Immature natural killer cell (primary cell): ENCODE measurements at regions not wholly inside any gene's neighbourhood (a gene's known extent, or its start where the extent isn't known, plus 50 kb on each side); places are given as distances from the start of the nearest gene placed in this dataset.
"Not testable (repeated sequence)": the region's sequence is repeated elsewhere in the genome, so short reads cannot be mapped to it uniquely, and the experiment has no call there.

Source experiments
- DNase-seq, 3 donors: peaks; one replicate each; pipeline ENCODE4 v3.0.0; 2022; ENCODE audit warnings: mixed read lengths in 1 of 3
- H3K27ac Mint-ChIP-seq, 6 donors: one replicate each; pipeline ENCODE4 v1.8.0; 2020; ENCODE audit warnings: mixed read lengths in 6 of 6, mild to moderate bottlenecking in 5 of 6, inconsistent platforms in 4 of 6, moderate library complexity in 3 of 6
- H3K27me3 Mint-ChIP-seq, 3 donors: one replicate each; pipeline ENCODE4 v1.8.0; 2020 to 2021; ENCODE audit warnings: low read depth in 3 of 3, mild to moderate bottlenecking in 3 of 3, mixed read lengths in 3 of 3, moderate library complexity in 3 of 3, inconsistent platforms in 1 of 3
- H3K36me3 Mint-ChIP-seq, 3 donors: one replicate each; pipeline ENCODE4 v1.8.0; 2020; ENCODE audit warnings: mixed read lengths in 3 of 3, inconsistent platforms in 2 of 3, mild to moderate bottlenecking in 2 of 3
- H3K4me1 Mint-ChIP-seq, 2 donors: one replicate each; pipeline ENCODE4 v1.8.0; 2020; ENCODE audit warnings: inconsistent platforms in 2 of 2, mild to moderate bottlenecking in 2 of 2, mixed read lengths in 2 of 2, moderate library complexity in 1 of 2
- H3K4me3 Mint-ChIP-seq, 5 donors: one replicate each; pipeline ENCODE4 v1.8.0; 2020; ENCODE audit warnings: mild to moderate bottlenecking in 5 of 5, mixed read lengths in 5 of 5, inconsistent platforms in 3 of 5, moderate library complexity in 3 of 5
- H3K9me3 Mint-ChIP-seq, 6 donors: one replicate each; pipeline ENCODE4 v1.8.0; 2020; ENCODE audit warnings: mild to moderate bottlenecking in 6 of 6, mixed read lengths in 6 of 6, inconsistent platforms in 4 of 6, moderate library complexity in 3 of 6

- no peak overlapping the region for H3K27ac Mint-ChIP-seq
- H3K4me1 Mint-ChIP-seq, result no peaks in the 10 kb centered on the region
- H3K36me3 Mint-ChIP-seq, result no peaks in the 10 kb centered on the region
- no peak for DNase-seq
- no peak overlapping the region for H3K4me3 Mint-ChIP-seq
- peaks cover 0 to 4% (median 0%) of the 10 kb centered on the region in 3 donors for H3K27me3 Mint-ChIP-seq
- peaks cover 6 to 34% (median 11%) of the 10 kb centered on the region in 6 donors for H3K9me3 Mint-ChIP-seq
Measured at GRCh38 chr1:95635811-95636210, 401.8 kb downstream of the RWDD3 start.

GRCh38 chr1:95636897-95637296 lies 402.9 kb downstream of the RWDD3 start:
- Mint-ChIP-seq H3K4me3 (no peak overlapping the region), H3K4me1 (no peaks in the 10 kb centered on the region), H3K27ac (no peak overlapping the region), H3K27me3 (peaks cover 0 to 4% (median 0%) of the 10 kb centered on the region in 3 donors), H3K9me3 (peaks cover 3 to 36% (median 12%) of the 10 kb centered on the region in 6 donors), H3K36me3 (no peaks in the 10 kb centered on the region)
- no peak for DNase-seq

- H3K27me3 Mint-ChIP-seq, result peaks cover 0 to 4% (median 2%) of the 10 kb centered on the region in 3 donors
- H3K4me1 Mint-ChIP-seq, result no peaks in the 10 kb centered on the region
- H3K36me3 Mint-ChIP-seq, result no peaks in the 10 kb centered on the region
Measured at GRCh38 chr1:95640746-95641145, 406.7 kb downstream of the RWDD3 start.

GRCh38 chr1:95641386-95641785 lies 407.4 kb downstream of the RWDD3 start:
- no peak for DNase-seq
- Mint-ChIP-seq H3K9me3 (peaks cover 4 to 34% (median 16%) of the 10 kb centered on the region in 6 donors), H3K4me1 (no peaks in the 10 kb centered on the region), H3K27me3 (peaks cover 0 to 4% (median 2%) of the 10 kb centered on the region in 3 donors), H3K36me3 (no peaks in the 10 kb centered on the region), H3K4me3 (no peak overlapping the region), H3K27ac (no peak overlapping the region)

More at GRCh38 chr1:95640746-95641145, 406.7 kb downstream of the RWDD3 start:
- no peak overlapping the region for H3K4me3 Mint-ChIP-seq
- no peak overlapping the region for H3K27ac Mint-ChIP-seq
- H3K9me3 Mint-ChIP-seq, result peaks cover 4 to 40% (median 14%) of the 10 kb centered on the region in 6 donors
- DNase-seq, result no peak

- no peaks in the 10 kb centered on the region for H3K4me1 Mint-ChIP-seq
- H3K36me3 Mint-ChIP-seq, result no peaks in the 10 kb centered on the region
- no peak overlapping the region for H3K27ac Mint-ChIP-seq
- peaks cover 0 to 5% (median 4%) of the 10 kb centered on the region in 3 donors for H3K27me3 Mint-ChIP-seq
- H3K9me3 Mint-ChIP-seq, result peaks cover 9 to 36% (median 17%) of the 10 kb centered on the region in 6 donors
- H3K4me3 Mint-ChIP-seq, result no peak overlapping the region
- DNase-seq, result no peak
Measured at GRCh38 chr1:95642035-95642434, 408.0 kb downstream of the RWDD3 start.

GRCh38 chr1:95643071-95643470 lies 409.1 kb downstream of the RWDD3 start:
- no peak for DNase-seq
- Mint-ChIP-seq H3K9me3 (peaks cover 9 to 34% (median 14%) of the 10 kb centered on the region in 6 donors), H3K27me3 (peaks cover 0 to 5% (median 0%) of the 10 kb centered on the region in 3 donors), H3K4me1 (no peaks in the 10 kb centered on the region), H3K27ac (no peak overlapping the region), H3K36me3 (no peaks in the 10 kb centered on the region), H3K4me3 (no peak overlapping the region)

GRCh38 chr1:95645126-95645525 lies 411.1 kb downstream of the RWDD3 start:
- DNase-seq, H3K27ac Mint-ChIP-seq, H3K27me3 Mint-ChIP-seq, H3K4me3 Mint-ChIP-seq, H3K36me3 Mint-ChIP-seq, H3K4me1 Mint-ChIP-seq: not testable (repeated sequence)
- H3K9me3 Mint-ChIP-seq, result peaks cover 7 to 41% (median 13%) of the 10 kb centered on the region in 6 donors

- no peak for DNase-seq
- H3K27ac Mint-ChIP-seq, result no peak overlapping the region
- H3K36me3 Mint-ChIP-seq, result no peaks in the 10 kb centered on the region
- peaks cover 5 to 37% (median 17%) of the 10 kb centered on the region in 6 donors for H3K9me3 Mint-ChIP-seq
- H3K27me3 Mint-ChIP-seq, result peaks cover 0 to 3% (median 0%) of the 10 kb centered on the region in 3 donors
- no peaks in the 10 kb centered on the region for H3K4me1 Mint-ChIP-seq
- H3K4me3 Mint-ChIP-seq, result no peak overlapping the region
Measured at GRCh38 chr1:95650631-95651030, 416.6 kb downstream of the RWDD3 start.

- no peak overlapping the region for H3K4me3 Mint-ChIP-seq
- H3K9me3 Mint-ChIP-seq, result peaks cover 0 to 31% (median 12%) of the 10 kb centered on the region in 6 donors
- DNase-seq, result no peak
- H3K4me1 Mint-ChIP-seq, result no peaks in the 10 kb centered on the region
- H3K27ac Mint-ChIP-seq, result no peak overlapping the region
- H3K27me3 Mint-ChIP-seq, result no peaks in the 10 kb centered on the region
- H3K36me3 Mint-ChIP-seq, result no peaks in the 10 kb centered on the region
Measured at GRCh38 chr1:95652423-95652965, 418.5 kb downstream of the RWDD3 start.

- H3K9me3 Mint-ChIP-seq, result peaks cover 9 to 29% (median 16%) of the 10 kb centered on the region in 6 donors
- H3K4me3 Mint-ChIP-seq, result no peak overlapping the region
- H3K36me3 Mint-ChIP-seq, result no peaks in the 10 kb centered on the region
- no peaks in the 10 kb centered on the region for H3K27me3 Mint-ChIP-seq
- no peak for DNase-seq
- no peak overlapping the region for H3K27ac Mint-ChIP-seq
- no peaks in the 10 kb centered on the region for H3K4me1 Mint-ChIP-seq
Measured at GRCh38 chr1:95653618-95654017, 419.6 kb downstream of the RWDD3 start.

- no peaks in the 10 kb centered on the region for H3K4me1 Mint-ChIP-seq
Measured at GRCh38 chr1:95655321-95656020, 421.5 kb downstream of the RWDD3 start.

GRCh38 chr1:95657248-95657647 lies 423.2 kb downstream of the RWDD3 start:
- Mint-ChIP-seq H3K27me3 (no peaks in the 10 kb centered on the region), H3K9me3 (peaks cover 10 to 34% (median 14%) of the 10 kb centered on the region in 6 donors), H3K4me3 (no peak overlapping the region), H3K36me3 (no peaks in the 10 kb centered on the region), H3K27ac (no peak overlapping the region), H3K4me1 (no peaks in the 10 kb centered on the region)
- DNase-seq, result no peak

More at GRCh38 chr1:95655321-95656020, 421.5 kb downstream of the RWDD3 start:
- no peak for DNase-seq
- Mint-ChIP-seq H3K36me3 (no peaks in the 10 kb centered on the region), H3K9me3 (peaks cover 10 to 38% (median 18%) of the 10 kb centered on the region in 6 donors), H3K27me3 (no peaks in the 10 kb centered on the region), H3K4me3 (no peak overlapping the region), H3K27ac (no peak overlapping the region)

- Mint-ChIP-seq H3K4me1 (no peaks in the 10 kb centered on the region), H3K36me3 (no peaks in the 10 kb centered on the region), H3K4me3 (no peak overlapping the region), H3K27me3 (no peaks in the 10 kb centered on the region), H3K9me3 (peaks cover 10 to 38% (median 15%) of the 10 kb centered on the region in 6 donors), H3K27ac (no peak overlapping the region)
- no peak for DNase-seq
Measured at GRCh38 chr1:95659166-95659565, 425.2 kb downstream of the RWDD3 start.

- Mint-ChIP-seq H3K4me1 (no peaks in the 10 kb centered on the region), H3K27ac (no peak overlapping the region), H3K36me3 (no peaks in the 10 kb centered on the region), H3K4me3 (no peak overlapping the region), H3K27me3 (no peaks in the 10 kb centered on the region), H3K9me3 (peaks cover 10 to 40% (median 15%) of the 10 kb centered on the region in 6 donors)
- no peak for DNase-seq
Measured at GRCh38 chr1:95659588-95659987, 425.6 kb downstream of the RWDD3 start.
